ENCODE measurements at regions not wholly inside any gene's neighbourhood (a gene's known extent, or its start where the extent isn't known, plus 50 kb on each side); places are given as distances from the start of the nearest gene placed in this dataset.

DNA sequence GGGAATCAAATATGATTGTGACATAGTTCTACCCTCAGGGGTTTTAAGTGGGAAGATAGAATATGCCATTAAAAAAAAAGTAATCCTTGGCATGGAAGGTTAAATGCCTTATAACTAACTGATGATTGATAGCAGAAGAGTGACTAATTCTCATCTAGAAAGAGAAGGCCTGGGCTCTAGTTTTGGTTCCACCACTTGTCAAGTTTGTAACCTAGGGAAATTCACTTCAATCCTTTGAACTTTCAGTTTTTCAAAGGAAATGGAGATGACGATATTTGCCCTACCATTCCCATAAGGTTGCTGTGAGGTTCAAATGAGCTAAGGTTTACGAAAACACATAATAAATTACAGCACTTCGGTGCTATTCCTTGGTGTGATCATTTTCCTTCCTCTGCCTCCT lies 88.5 kb downstream of the GPR88 start:
- TF ChIP-seq, protein P1, sequence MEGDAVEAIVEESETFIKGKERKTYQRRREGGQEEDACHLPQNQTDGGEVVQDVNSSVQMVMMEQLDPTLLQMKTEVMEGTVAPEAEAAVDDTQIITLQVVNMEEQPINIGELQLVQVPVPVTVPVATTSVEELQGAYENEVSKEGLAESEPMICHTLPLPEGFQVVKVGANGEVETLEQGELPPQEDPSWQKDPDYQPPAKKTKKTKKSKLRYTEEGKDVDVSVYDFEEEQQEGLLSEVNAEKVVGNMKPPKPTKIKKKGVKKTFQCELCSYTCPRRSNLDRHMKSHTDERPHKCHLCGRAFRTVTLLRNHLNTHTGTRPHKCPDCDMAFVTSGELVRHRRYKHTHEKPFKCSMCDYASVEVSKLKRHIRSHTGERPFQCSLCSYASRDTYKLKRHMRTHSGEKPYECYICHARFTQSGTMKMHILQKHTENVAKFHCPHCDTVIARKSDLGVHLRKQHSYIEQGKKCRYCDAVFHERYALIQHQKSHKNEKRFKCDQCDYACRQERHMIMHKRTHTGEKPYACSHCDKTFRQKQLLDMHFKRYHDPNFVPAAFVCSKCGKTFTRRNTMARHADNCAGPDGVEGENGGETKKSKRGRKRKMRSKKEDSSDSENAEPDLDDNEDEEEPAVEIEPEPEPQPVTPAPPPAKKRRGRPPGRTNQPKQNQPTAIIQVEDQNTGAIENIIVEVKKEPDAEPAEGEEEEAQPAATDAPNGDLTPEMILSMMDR (optimal IDR thresholded peaks at IDR 0.05 in 1 of 3, IDR thresholded peaks at IDR 0.05 in 1 of 3, conservative IDR thresholded peaks at IDR 0.05 in 1 of 3; ENCODE audit: extremely low read depth in 1 of 3, insufficient read depth in 2 of 3, low read length in 3 of 3), result no peak
- TF ChIP-seq EZH2 (IDR thresholded peaks at IDR 0.05; ENCODE audit: low read length), result no peak

All from keratinocyte (primary cell).